ENCODE measurements at regions not wholly inside any gene's neighbourhood (a gene's known extent, or its start where the extent isn't known, plus 50 kb on each side); places are given as distances from the start of the nearest gene placed in this dataset.
A peak's percentile ranks its signal among the peaks of the same experiment; 100 is the strongest.
"Not testable (repeated sequence)": the region's sequence is repeated elsewhere in the genome, so short reads cannot be mapped to it uniquely, and the experiment has no call there.

DNA sequence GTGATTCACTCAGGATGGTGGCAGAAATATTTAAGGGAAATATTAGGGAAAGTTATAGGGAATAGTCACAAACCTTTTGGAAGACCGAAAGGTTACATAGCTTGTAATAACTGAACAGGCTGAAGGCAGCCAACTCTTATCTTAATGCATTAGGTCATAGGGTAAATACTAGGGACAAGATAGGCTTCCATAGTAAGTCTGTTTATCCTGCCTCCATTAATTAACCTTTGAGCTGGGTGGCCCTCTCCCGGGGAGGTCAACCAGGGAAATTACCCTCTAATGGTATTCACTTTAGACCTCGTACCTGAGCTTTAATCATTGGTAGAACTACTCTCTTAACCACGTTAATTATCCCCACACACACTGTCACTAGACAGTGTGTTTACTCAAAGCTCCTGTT is 981.8 kb downstream of the SLC16A7 start:
- H3K36me3 Mint-ChIP-seq: no peaks in the 10 kb centered on the region
- no peak overlapping the region for H3K4me3 Mint-ChIP-seq
- H3K27ac Mint-ChIP-seq: no peak overlapping the region
- no peaks in the 10 kb centered on the region for H3K27me3 Mint-ChIP-seq (ENCODE audit: low read depth in 3 of 3)
- no peak for DNase-seq
- peaks cover 9 to 23% (median 14%) of the 10 kb centered on the region in 6 donors for H3K9me3 Mint-ChIP-seq
- no peaks in the 10 kb centered on the region for H3K4me1 Mint-ChIP-seq

DNA sequence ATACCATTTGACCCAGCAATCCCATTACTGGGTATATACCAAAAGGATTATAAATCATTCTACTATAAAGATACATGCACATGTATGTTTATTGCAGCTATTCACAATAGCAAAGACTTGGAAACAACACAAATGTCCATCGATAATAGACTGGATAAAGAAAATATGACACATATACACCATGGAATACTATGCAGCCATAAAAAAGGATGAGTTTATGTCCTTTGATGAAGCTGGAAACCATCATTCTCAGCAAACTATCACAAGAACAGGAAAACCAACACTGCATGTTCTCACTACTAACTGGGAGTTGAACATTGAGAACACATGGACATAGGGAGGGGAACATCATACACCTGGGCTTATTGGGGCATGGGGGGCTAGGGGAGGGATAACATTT is 991.8 kb downstream of the SLC16A7 start:
- H3K36me3 Mint-ChIP-seq; H3K27ac Mint-ChIP-seq; H3K27me3 Mint-ChIP-seq (ENCODE audit: low read depth in 3 of 3); DNase-seq; H3K4me3 Mint-ChIP-seq; H3K4me1 Mint-ChIP-seq: not testable (repeated sequence)
- peaks cover 3 to 54% (median 32%) of the 10 kb centered on the region in 6 donors for H3K9me3 Mint-ChIP-seq

GRCh38 chr12:60594035-60594711 is 998.3 kb downstream of the SLC16A7 start:
- Mint-ChIP-seq H3K9me3 (peaks cover 0 to 55% (median 34%) of the 10 kb centered on the region in 6 donors), H3K27ac (no peak overlapping the region), H3K4me1 (no peaks in the 10 kb centered on the region), H3K27me3 (ENCODE audit: low read depth in 3 of 3) (no peaks in the 10 kb centered on the region), H3K36me3 (no peaks in the 10 kb centered on the region), H3K4me3 (no peak overlapping the region)
- DNase-seq: no peak

GRCh38 chr12:60602601-60603000 is 1006.8 kb downstream of the SLC16A7 start:
- no peak overlapping the region for H3K4me3 Mint-ChIP-seq

DNA sequence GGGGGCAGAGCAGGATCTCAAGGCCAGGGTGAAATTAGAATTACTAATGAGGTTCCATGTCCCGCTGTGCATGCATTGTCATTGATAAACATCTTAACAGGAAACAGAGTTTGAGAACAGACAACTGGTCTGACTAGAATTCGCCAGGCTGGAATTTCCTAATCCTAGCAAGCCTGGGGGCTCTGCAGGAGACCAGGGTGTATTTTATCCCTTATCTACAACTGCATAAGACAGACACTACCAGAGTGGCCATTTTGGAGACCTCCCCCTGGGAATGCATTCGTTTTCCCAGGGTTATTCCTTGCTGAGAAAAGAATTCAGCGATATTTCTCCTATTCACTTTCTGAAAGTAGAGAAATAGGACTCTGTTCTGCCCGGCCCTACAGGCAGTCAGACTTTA is 1007.6 kb downstream of the SLC16A7 start:
- DNase-seq; H3K4me3 Mint-ChIP-seq; H3K27me3 Mint-ChIP-seq (ENCODE audit: low read depth in 3 of 3); H3K27ac Mint-ChIP-seq; H3K36me3 Mint-ChIP-seq; H3K4me1 Mint-ChIP-seq: not testable (repeated sequence)
- peaks cover 11 to 53% (median 38%) of the 10 kb centered on the region in 6 donors for H3K9me3 Mint-ChIP-seq

More at GRCh38 chr12:60602601-60603000, 1006.8 kb downstream of the SLC16A7 start:
- Mint-ChIP-seq H3K9me3 (peaks cover 11 to 54% (median 36%) of the 10 kb centered on the region in 6 donors), H3K27me3 (ENCODE audit: low read depth in 3 of 3) (peaks cover 0 to 2% (median 0%) of the 10 kb centered on the region in 3 donors), H3K27ac (peak overlapping the region in 1 of 6 donors; percentile 23), H3K4me1 (no peaks in the 10 kb centered on the region), H3K36me3 (no peaks in the 10 kb centered on the region)
- DNase-seq: no peak

- no peak overlapping the region for H3K4me3 Mint-ChIP-seq
- H3K27ac Mint-ChIP-seq: no peak overlapping the region
- no peaks in the 10 kb centered on the region for H3K4me1 Mint-ChIP-seq
- DNase-seq: no peak
- peaks cover 0 to 2% (median 0%) of the 10 kb centered on the region in 3 donors for H3K27me3 Mint-ChIP-seq (ENCODE audit: low read depth in 3 of 3)
- peaks cover 14 to 58% (median 34%) of the 10 kb centered on the region in 6 donors for H3K9me3 Mint-ChIP-seq
- H3K36me3 Mint-ChIP-seq: no peaks in the 10 kb centered on the region
These were observed 1020.6 kb downstream of the SLC16A7 start for GRCh38 chr12:60616400-60616799.

DNA sequence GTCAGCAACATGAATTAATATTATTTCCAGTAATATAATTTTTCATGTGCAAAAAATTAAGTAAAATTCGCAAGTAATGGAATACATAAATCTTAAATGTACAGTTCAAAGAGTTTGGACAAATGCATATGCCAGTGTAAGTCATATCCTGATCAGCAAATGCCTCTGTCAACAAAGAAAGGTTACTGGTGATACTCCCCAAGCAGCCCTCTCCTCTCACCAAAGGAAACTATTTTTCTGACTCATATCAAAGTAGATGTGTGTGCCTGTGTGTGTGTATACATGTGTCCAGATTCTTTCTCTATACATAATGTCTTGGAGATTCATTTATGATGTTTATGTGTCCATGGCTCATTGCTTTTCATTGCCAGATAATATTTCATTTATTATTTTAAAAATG is 1035.0 kb downstream of the SLC16A7 start:
- Mint-ChIP-seq H3K9me3 (peaks cover 0 to 34% (median 11%) of the 10 kb centered on the region in 6 donors), H3K36me3 (no peaks in the 10 kb centered on the region), H3K4me3 (no peak overlapping the region), H3K27me3 (ENCODE audit: low read depth in 3 of 3) (no peaks in the 10 kb centered on the region), H3K4me1 (no peaks in the 10 kb centered on the region), H3K27ac (no peak overlapping the region)
- DNase-seq: no peak

GRCh38 chr12:60644076-60644475 is 1048.2 kb downstream of the SLC16A7 start:
- H3K36me3 Mint-ChIP-seq: no peaks in the 10 kb centered on the region

GRCh38 chr12:60666895-60667294 is 1071.1 kb downstream of the SLC16A7 start:
- Mint-ChIP-seq H3K27ac (no peak overlapping the region), H3K4me1 (no peaks in the 10 kb centered on the region), H3K4me3 (no peak overlapping the region), H3K36me3 (no peaks in the 10 kb centered on the region), H3K9me3 (peaks cover 4 to 40% (median 34%) of the 10 kb centered on the region in 6 donors), H3K27me3 (ENCODE audit: low read depth in 3 of 3) (no peaks in the 10 kb centered on the region)
- no peak for DNase-seq

More at GRCh38 chr12:60644076-60644475, 1048.2 kb downstream of the SLC16A7 start:
- Mint-ChIP-seq H3K4me3 (no peak overlapping the region), H3K9me3 (peaks cover 9 to 46% (median 23%) of the 10 kb centered on the region in 6 donors), H3K27me3 (ENCODE audit: low read depth in 3 of 3) (peaks cover 0 to 1% (median 0%) of the 10 kb centered on the region in 3 donors), H3K27ac (no peak overlapping the region), H3K4me1 (no peaks in the 10 kb centered on the region)
- DNase-seq: no peak

GRCh38 chr12:60672949-60673348 is 1077.1 kb downstream of the SLC16A7 start:
- Mint-ChIP-seq H3K9me3 (peaks cover 22 to 70% (median 45%) of the 10 kb centered on the region in 6 donors), H3K27ac (no peak overlapping the region), H3K27me3 (ENCODE audit: low read depth in 3 of 3) (peaks cover 0 to 4% (median 0%) of the 10 kb centered on the region in 3 donors), H3K4me1 (no peaks in the 10 kb centered on the region), H3K36me3 (peaks cover 0 to 5% (median 0%) of the 10 kb centered on the region in 3 donors), H3K4me3 (no peak overlapping the region)
- no peak for DNase-seq

GRCh38 chr12:60684988-60685655 is 1089.3 kb downstream of the SLC16A7 start:
- peaks cover 0 to 3% (median 1%) of the 10 kb centered on the region in 3 donors for H3K36me3 Mint-ChIP-seq
- no peak for DNase-seq
- peaks cover 10 to 64% (median 16%) of the 10 kb centered on the region in 6 donors for H3K9me3 Mint-ChIP-seq
- no peaks in the 10 kb centered on the region for H3K27me3 Mint-ChIP-seq (ENCODE audit: low read depth in 3 of 3)
- no peaks in the 10 kb centered on the region for H3K4me1 Mint-ChIP-seq
- H3K27ac Mint-ChIP-seq: no peak overlapping the region
- H3K4me3 Mint-ChIP-seq: no peak overlapping the region

DNA sequence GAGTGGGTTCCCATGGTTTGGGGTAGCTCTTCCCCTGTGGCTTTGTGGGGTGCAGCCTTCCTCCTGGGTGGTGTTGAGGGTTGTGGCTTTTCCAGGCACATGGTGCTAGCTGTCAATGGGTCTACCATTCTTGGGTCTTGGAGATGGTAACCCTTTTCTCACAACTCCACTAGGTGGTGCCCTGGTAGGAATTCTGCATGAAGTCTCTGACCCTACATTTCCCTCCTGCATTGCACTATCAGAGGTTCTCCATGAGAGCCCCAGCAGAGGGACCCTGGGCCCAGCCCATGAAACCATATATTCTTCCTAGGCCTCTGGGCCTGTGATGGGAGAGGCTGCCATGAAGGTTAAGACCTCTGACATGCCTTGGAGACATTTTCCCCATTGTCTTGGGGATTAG is 1093.3 kb downstream of the SLC16A7 start:
- no peak overlapping the region for H3K27ac Mint-ChIP-seq
- no peaks in the 10 kb centered on the region for H3K27me3 Mint-ChIP-seq (ENCODE audit: low read depth in 3 of 3)
- peaks cover 12 to 50% (median 17%) of the 10 kb centered on the region in 6 donors for H3K9me3 Mint-ChIP-seq
- peaks cover 0 to 3% (median 0%) of the 10 kb centered on the region in 3 donors for H3K36me3 Mint-ChIP-seq
- H3K4me1 Mint-ChIP-seq: no peaks in the 10 kb centered on the region
- H3K4me3 Mint-ChIP-seq: no peak overlapping the region
- DNase-seq: no peak

DNA sequence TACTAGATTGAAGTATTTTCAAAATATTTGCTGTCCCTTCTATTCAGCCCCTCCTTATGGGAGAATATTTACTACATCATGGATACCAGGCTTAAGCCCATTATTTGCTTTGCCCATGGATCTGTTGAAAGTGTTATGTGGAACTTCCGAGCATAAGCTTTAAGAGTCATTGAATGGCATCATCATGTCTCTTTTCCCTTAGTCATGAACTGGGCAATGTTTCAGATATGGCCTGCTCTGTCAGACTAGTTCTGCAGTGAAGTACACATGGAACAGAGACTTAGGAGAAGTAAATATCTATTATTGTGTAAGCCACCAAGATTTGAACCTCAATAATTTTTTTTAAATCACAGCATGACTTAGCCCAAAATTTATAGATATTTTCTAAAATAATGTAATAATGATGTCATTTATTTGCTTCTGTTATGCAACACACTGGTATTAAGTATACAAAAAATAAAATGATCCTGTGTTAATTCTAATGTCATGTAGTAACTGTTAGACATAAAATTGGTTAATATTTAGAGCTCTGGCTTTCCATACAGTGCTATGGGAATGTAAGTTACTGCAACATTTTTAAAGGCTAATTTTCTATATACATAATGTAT is 1097.3 kb downstream of the SLC16A7 start:
- Mint-ChIP-seq H3K9me3 (peaks cover 8 to 29% (median 20%) of the 10 kb centered on the region in 6 donors), H3K4me1 (no peaks in the 10 kb centered on the region), H3K36me3 (peaks cover 0 to 3% (median 0%) of the 10 kb centered on the region in 3 donors), H3K27ac (no peak overlapping the region), H3K4me3 (no peak overlapping the region), H3K27me3 (ENCODE audit: low read depth in 3 of 3) (peaks cover 0 to 1% (median 0%) of the 10 kb centered on the region in 3 donors)
- DNase-seq: no peak

Data from immature natural killer cell (primary cell).